H9 (cell line): ENCODE measurements at regions not wholly inside any gene's neighbourhood (a gene's known extent, or its start where the extent isn't known, plus 50 kb on each side); places are given as distances from the start of the nearest gene placed in this dataset.

Experiments
- DNase-seq: peaks from one replicate; pipeline ENCODE4 v3.0.0-alpha.2; 2017
- H2AFZ ChIP-seq: one replicate; pipeline ENCODE4 v1.6.1; 2013; ENCODE audit warnings: mild to moderate bottlenecking, low read length, control low read depth, moderate library complexity
- H2AK5ac ChIP-seq: 2 replicates; pipeline ENCODE4 v1.6.1; 2013; ENCODE audit warnings: low read length, control low read depth, mixed read lengths; ENCODE audit not compliant: insufficient read length
- H2BK120ac ChIP-seq: one replicate; pipeline ENCODE4 v1.6.1; 2013; ENCODE audit warnings: low read depth, mild to moderate bottlenecking, low read length, control low read depth, inconsistent platforms; ENCODE audit not compliant: poor library complexity, severe bottlenecking
- H2BK12ac ChIP-seq: 2 replicates; pipeline ENCODE4 v1.6.1; 2013; ENCODE audit warnings: low read length, control low read depth, mixed read lengths, low read depth; ENCODE audit not compliant: insufficient read length
- H2BK15ac ChIP-seq: 2 replicates; pipeline ENCODE4 v1.6.1; 2013; ENCODE audit warnings: low read depth, low read length, control low read depth
- H2BK20ac ChIP-seq: one replicate; pipeline ENCODE4 v1.6.1; 2013; ENCODE audit warnings: low read depth, mild to moderate bottlenecking, low read length, control low read depth, inconsistent platforms; ENCODE audit not compliant: poor library complexity, severe bottlenecking
- H2BK5ac ChIP-seq: 2 replicates; pipeline ENCODE4 v1.6.1; 2013; ENCODE audit warnings: low read length, control low read depth, mixed read lengths; ENCODE audit not compliant: insufficient read length
- H3K14ac ChIP-seq: 2 replicates; pipeline ENCODE4 v1.6.1; 2013; ENCODE audit warnings: low read length, control low read depth; ENCODE audit not compliant: insufficient read depth
- H3K18ac ChIP-seq: 2 replicates; pipeline ENCODE4 v1.6.1; 2013; ENCODE audit warnings: low read depth, mild to moderate bottlenecking, mixed read lengths, low read length, control low read depth; ENCODE audit not compliant: insufficient read length
- H3K23ac ChIP-seq: 2 replicates; pipeline ENCODE4 v1.6.1; 2013; ENCODE audit warnings: low read length, control low read depth, mixed read lengths, low read depth; ENCODE audit not compliant: insufficient read length
- H3K23me2 ChIP-seq: 2 replicates; pipeline ENCODE4 v1.6.1; 2013; ENCODE audit warnings: low read depth, mild to moderate bottlenecking, mixed read lengths, low read length, control low read depth; ENCODE audit not compliant: insufficient read length, poor library complexity, severe bottlenecking
- H3K27ac ChIP-seq: 2 replicates; pipeline ENCODE4 v1.5.1; 2013; ENCODE audit warnings: low read length, control low read depth, mixed read lengths, low read depth; ENCODE audit not compliant: insufficient read length
- H3K27me3 ChIP-seq: 2 replicates; pipeline ENCODE4 v1.6.1; 2013; ENCODE audit warnings: low read length, control low read depth, inconsistent platforms; ENCODE audit not compliant: insufficient read depth
- H3K4ac ChIP-seq: 2 replicates; pipeline ENCODE4 v1.6.1; 2013; ENCODE audit warnings: low read depth, mild to moderate bottlenecking, control low read depth, inconsistent platforms, low read length, moderate library complexity
- H3K4me1 ChIP-seq: 2 replicates; pipeline ENCODE4 v1.6.1; 2013; ENCODE audit warnings: low read length, control low read depth, inconsistent platforms; ENCODE audit not compliant: insufficient read depth
- H3K4me2 ChIP-seq: 2 replicates; pipeline ENCODE4 v1.6.1; 2013; ENCODE audit warnings: low read length, control low read depth, mixed read lengths; ENCODE audit not compliant: insufficient read length, insufficient read depth
- H3K56ac ChIP-seq: 2 replicates; pipeline ENCODE4 v1.6.1; 2013; ENCODE audit warnings: low read depth, mild to moderate bottlenecking, mixed read lengths, low read length, control low read depth; ENCODE audit not compliant: insufficient read length
- H3K79me1 ChIP-seq: 2 replicates; pipeline ENCODE4 v1.6.1; 2013; ENCODE audit warnings: low read depth, mild to moderate bottlenecking, moderate library complexity, low read length, control low read depth, inconsistent platforms; ENCODE audit not compliant: insufficient read depth, poor library complexity, severe bottlenecking
- H3K79me2 ChIP-seq: 2 replicates; pipeline ENCODE4 v1.6.1; 2013; ENCODE audit warnings: low read length, control low read depth, inconsistent platforms; ENCODE audit not compliant: insufficient read depth
- H3K9ac ChIP-seq: 2 replicates; pipeline ENCODE4 v1.6.1; 2013; ENCODE audit warnings: low read length, control low read depth, mixed read lengths; ENCODE audit not compliant: insufficient read length; ENCODE audit errors: extremely low read depth
- H3K9me3 ChIP-seq: one replicate; pipeline ENCODE4 v1.6.1; 2013; ENCODE audit warnings: low read depth, low read length, inconsistent platforms; ENCODE audit not compliant: control insufficient read depth
- H3T11ph ChIP-seq: one replicate; pipeline ENCODE4 v1.6.1; 2013; ENCODE audit warnings: mild to moderate bottlenecking, low read length, control low read depth, inconsistent platforms
- H4K20me1 ChIP-seq: one replicate; pipeline ENCODE4 v1.6.1; 2013; ENCODE audit not compliant: control insufficient read depth, insufficient read length, insufficient read depth
- H4K5ac ChIP-seq: 2 replicates; pipeline ENCODE4 v1.6.1; 2013; ENCODE audit warnings: low read depth, mild to moderate bottlenecking, mixed read lengths, low read length, control low read depth; ENCODE audit not compliant: insufficient read length
- H4K8ac ChIP-seq: replicated peaks from 2 replicates; pipeline ENCODE4 v1.6.1; 2013; ENCODE audit warnings: low read length, control low read depth, mixed read lengths, low read depth; ENCODE audit not compliant: insufficient read length
- H4K91ac ChIP-seq: 2 replicates; pipeline ENCODE4 v1.6.1; 2013; ENCODE audit warnings: low read depth, mild to moderate bottlenecking, moderate library complexity, mixed read lengths, low read length, control low read depth; ENCODE audit not compliant: insufficient read length
- H3K27ac Mint-ChIP-seq, 3 experiments: 2 replicates in 2 of 3; 3 replicates in 1 of 3; pipeline ENCODE4 v1.8.0; 2020 to 2021; ENCODE audit warnings: mixed read lengths in 3 of 3, mild to moderate bottlenecking in 1 of 3, moderate library complexity in 1 of 3
- H3K27me3 Mint-ChIP-seq: 2 replicates; pipeline ENCODE4 v1.8.0; 2021; ENCODE audit warnings: low read depth, mild to moderate bottlenecking, moderate library complexity, mixed read lengths
- H3K36me3 Mint-ChIP-seq, 3 experiments: 2 replicates in 2 of 3; 3 replicates in 1 of 3; pipeline ENCODE4 v1.8.0; 2020 to 2021; ENCODE audit warnings: low read depth in 3 of 3, mixed read lengths in 3 of 3; ENCODE audit not compliant: insufficient read depth in 1 of 3
- H3K4me1 Mint-ChIP-seq, 2 experiments: 2 replicates each; pipeline ENCODE4 v1.8.0; 2020; ENCODE audit warnings: mixed read lengths in 2 of 2
- H3K4me3 Mint-ChIP-seq, 2 experiments: 2 replicates in 1 of 2; 3 replicates in 1 of 2; pipeline ENCODE4 v1.8.0; 2020 to 2021; ENCODE audit warnings: mild to moderate bottlenecking in 2 of 2, mixed read lengths in 2 of 2, moderate library complexity in 1 of 2
- H3K9me3 Mint-ChIP-seq, 2 experiments: 2 replicates in 1 of 2; 3 replicates in 1 of 2; pipeline ENCODE4 v1.8.0; 2020; ENCODE audit warnings: mild to moderate bottlenecking in 2 of 2, mixed read lengths in 2 of 2, moderate library complexity in 1 of 2
- CTCF ChIP-seq: fragments of 200-600 bp; sonication (generic); conservative IDR thresholded peaks from 3 replicates; pipeline ENCODE4 v1.8.0; 2021; ENCODE audit warnings: antibody characterized with exemption, mild to moderate bottlenecking
- WGBS: extraction: QIAGEN DNeasy Blood & Tissue Kit; methylation state at CpG from one replicate; pipeline ENCODE4 v1.1.7; 2013; ENCODE audit warnings: missing lambda C conversion rate, low lambda C conversion rate, mixed read lengths; ENCODE audit not compliant: insufficient read length; ENCODE audit errors: extremely low coverage; 5-methylcytosine and 5-hydroxymethylcytosine counted together

- no peaks in the 10 kb centered on the region for H3K79me2 ChIP-seq
- H4K8ac ChIP-seq, result no peak overlapping the region
- Mint-ChIP-seq H3K4me1 (no peaks in the 10 kb centered on the region; a peak in 1 of 4 replicates), H3K27ac (no peak overlapping the region), H3K27me3 (no peaks in the 10 kb centered on the region), H3K36me3 (no peaks in the 10 kb centered on the region), H3K4me3 (no peak overlapping the region), H3K9me3 (no peaks in the 10 kb centered on the region)
- no peak overlapping the region for H4K91ac ChIP-seq
- no peak overlapping the region for H3K9ac ChIP-seq
- no peak for DNase-seq
- no peak overlapping the region for H3K23ac ChIP-seq
- H3T11ph ChIP-seq, result no peak overlapping the region
- no peak overlapping the region for H3K56ac ChIP-seq
- H3K27ac ChIP-seq, result no peak overlapping the region
- no peak overlapping the region for H2BK15ac ChIP-seq
- WGBS, result no CpG with 5 or more reads among the region's 3 CpGs
- H2BK12ac ChIP-seq, result no peak overlapping the region
- H2BK5ac ChIP-seq, result no peak overlapping the region
- H4K5ac ChIP-seq, result no peak overlapping the region
- H4K20me1 ChIP-seq, result no peaks in the 10 kb centered on the region
- no peaks in the 10 kb centered on the region for H3K27me3 ChIP-seq
- no peak overlapping the region for H2AK5ac ChIP-seq
- no peak overlapping the region for H3K4ac ChIP-seq
- no peaks in the 10 kb centered on the region for H3K9me3 ChIP-seq
- no peak overlapping the region for H2BK20ac ChIP-seq
- no peaks in the 10 kb centered on the region for H3K79me1 ChIP-seq
- H3K18ac ChIP-seq, result no peak overlapping the region
- no peak overlapping the region for H3K4me2 ChIP-seq
- no peak overlapping the region for H2AFZ ChIP-seq
- no peak overlapping the region for H2BK120ac ChIP-seq
- H3K14ac ChIP-seq, result no peak overlapping the region
- no peaks in the 10 kb centered on the region for H3K4me1 ChIP-seq
- TF ChIP-seq CTCF, result no peak
- H3K23me2 ChIP-seq, result no peaks in the 10 kb centered on the region
Measured at GRCh38 chr3:159823780-159824179, 164.9 kb upstream of the IL12A start.
